ENCODE measurements at regions not wholly inside any gene's neighbourhood (a gene's known extent, or its start where the extent isn't known, plus 50 kb on each side); places are given as distances from the start of the nearest gene placed in this dataset.

GRCh38 chr11:81869351-81870065, 864.2 kb downstream of the FAM181B start:
- H3K4me1 ChIP-seq (ENCODE audit: insufficient read depth, low read length): no peaks in the 10 kb centered on the region
- no CpG with 5 or more reads among the region's 1 CpG for WGBS (ENCODE audit: extremely low coverage, insufficient read length, low lambda C conversion rate)
- no peak overlapping the region for H2BK120ac ChIP-seq (ENCODE audit: low read depth, low read length, poor library complexity, severe bottlenecking)
- no peak overlapping the region for H3K4me2 ChIP-seq (ENCODE audit: insufficient read depth, insufficient read length, low read length)
- no peak for DNase-seq
- H3K79me1 ChIP-seq (ENCODE audit: insufficient read depth, low read depth, low read length, poor library complexity, severe bottlenecking): no peaks in the 10 kb centered on the region
- H2AK5ac ChIP-seq (ENCODE audit: insufficient read length, low read length): no peak overlapping the region
- no peak overlapping the region for H3K18ac ChIP-seq (ENCODE audit: insufficient read length, low read depth, low read length)
- no peaks in the 10 kb centered on the region for H3K79me2 ChIP-seq (ENCODE audit: insufficient read depth, low read length)
- Mint-ChIP-seq H3K9me3 (no peaks in the 10 kb centered on the region; a peak in 1 of 5 replicates), H3K4me1 (peaks cover 0 to 3% of the 10 kb centered on the region in 2 experiments; a peak in 2 of 4 replicates), H3K36me3 (ENCODE audit: insufficient read depth in 1 of 3, low read depth in 3 of 3) (no peaks in the 10 kb centered on the region), H3K27ac (no peak overlapping the region), H3K4me3 (no peak overlapping the region), H3K27me3 (ENCODE audit: low read depth) (no peaks in the 10 kb centered on the region)
- no peak overlapping the region for H4K91ac ChIP-seq (ENCODE audit: insufficient read length, low read depth, low read length)
- no peak overlapping the region for H3K14ac ChIP-seq (ENCODE audit: insufficient read depth, low read length)
- H3K27ac ChIP-seq (ENCODE audit: insufficient read length, low read depth, low read length): no peak overlapping the region
- H2BK15ac ChIP-seq (ENCODE audit: low read depth, low read length): no peak overlapping the region
- H3K23me2 ChIP-seq (ENCODE audit: insufficient read length, low read depth, low read length, poor library complexity, severe bottlenecking): no peaks in the 10 kb centered on the region
- no peak overlapping the region for H3T11ph ChIP-seq (ENCODE audit: low read length)
- no peak overlapping the region for H4K5ac ChIP-seq (ENCODE audit: insufficient read length, low read depth, low read length)
- no peak overlapping the region for H2BK12ac ChIP-seq (ENCODE audit: insufficient read length, low read depth, low read length)
- no peak overlapping the region for H3K23ac ChIP-seq (ENCODE audit: insufficient read length, low read depth, low read length)
- H3K27me3 ChIP-seq (ENCODE audit: insufficient read depth, low read length): no peaks in the 10 kb centered on the region
- H3K9ac ChIP-seq (ENCODE audit: extremely low read depth, insufficient read length, low read length): no peak overlapping the region
- TF ChIP-seq CTCF (conservative IDR thresholded peaks at IDR 0.05): no peak
- no peaks in the 10 kb centered on the region for H3K9me3 ChIP-seq (ENCODE audit: control insufficient read depth, low read depth, low read length)
- H4K8ac ChIP-seq (replicated peaks; ENCODE audit: insufficient read length, low read depth, low read length): no peak overlapping the region
- no peak overlapping the region for H2BK5ac ChIP-seq (ENCODE audit: insufficient read length, low read length)
- H4K20me1 ChIP-seq (ENCODE audit: control insufficient read depth, insufficient read depth, insufficient read length): no peaks in the 10 kb centered on the region
- no peak overlapping the region for H3K4ac ChIP-seq (ENCODE audit: low read depth, low read length)
- H2BK20ac ChIP-seq (ENCODE audit: low read depth, low read length, poor library complexity, severe bottlenecking): no peak overlapping the region
- H2AFZ ChIP-seq (ENCODE audit: low read length): no peak overlapping the region
- no peak overlapping the region for H3K56ac ChIP-seq (ENCODE audit: insufficient read length, low read depth, low read length)

All from H9 (cell line).